GM12864 (cell line): ENCODE measurements at regions not wholly inside any gene's neighbourhood (a gene's known extent, or its start where the extent isn't known, plus 50 kb on each side); places are given as distances from the start of the nearest gene placed in this dataset.

Source experiments
- DNase-seq: peaks from one replicate; pipeline ENCODE4 v3.0.0-alpha.2; 2011; ENCODE audit warnings: low read depth
- H3K4me3 ChIP-seq: 2 replicates; pipeline ENCODE4 v1.5.1; 2011; ENCODE audit warnings: mild to moderate bottlenecking, low read depth, low read length, control low read depth
- CTCF ChIP-seq: IDR thresholded peaks from 2 replicates; pipeline ENCODE4 v1.5.1; 2011; ENCODE audit warnings: low read depth, mild to moderate bottlenecking, moderate library complexity, low read length, control low read depth, inconsistent platforms; ENCODE audit errors: missing control alignments

GRCh38 chr14:55957950-55958349 is 160.3 kb upstream of the PELI2 start:
- no peak overlapping the region for H3K4me3 ChIP-seq
- TF ChIP-seq CTCF, result no peak
- no peak for DNase-seq

- DNase-seq, result no peak
- no peak overlapping the region for H3K4me3 ChIP-seq
- TF ChIP-seq CTCF, result no peak
Measured at GRCh38 chr14:55963295-55963694, 154.9 kb upstream of the PELI2 start.

- no peak overlapping the region for H3K4me3 ChIP-seq
- no peak for DNase-seq
- TF ChIP-seq CTCF, result no peak
Measured at GRCh38 chr14:55964091-55964490, 154.1 kb upstream of the PELI2 start.

GRCh38 chr14:55964821-55965220 is 153.4 kb upstream of the PELI2 start:
- no peak for DNase-seq
- no peak overlapping the region for H3K4me3 ChIP-seq
- no peak for TF ChIP-seq CTCF

GRCh38 chr14:55965851-55966250 is 152.4 kb upstream of the PELI2 start:
- DNase-seq, result no peak
- no peak for TF ChIP-seq CTCF
- H3K4me3 ChIP-seq, result no peak overlapping the region

- no peak for DNase-seq
- no peak for TF ChIP-seq CTCF
- H3K4me3 ChIP-seq, result no peak overlapping the region
Measured at GRCh38 chr14:55968741-55969140, 149.5 kb upstream of the PELI2 start.

GRCh38 chr14:55973285-55973800 is 144.9 kb upstream of the PELI2 start:
- DNase-seq, result no peak
- H3K4me3 ChIP-seq, result no peak overlapping the region
- TF ChIP-seq CTCF, result no peak
